IMR-90 (cell line): ENCODE measurements at regions not wholly inside any gene's neighbourhood (a gene's known extent, or its start where the extent isn't known, plus 50 kb on each side); places are given as distances from the start of the nearest gene placed in this dataset.

Experiments
- ATAC-seq: fragments of 200-7000 bp; cut with Tn5 transposase; 2 replicates; pipeline ENCODE4 v1.9.1; 2020; ENCODE audit warnings: low read depth, mild to moderate bottlenecking, moderate library complexity
- BruUV-seq: library from RNA; stranded (reverse); fragments of 400-500 nt; replicated peaks from 2 replicates; lab custom pipeline; 2021; lab: Mats Ljungman, UMichigan
- CTCF ChIA-PET: fragments of 300-600 bp; formaldehyde crosslinking; extraction: SDS; loops from one replicate; lab custom pipeline; 2021; ENCODE audit warnings: antibody characterized with exemption; lab: Yijun Ruan, JAX
- POLR2A ChIA-PET: fragments of 300-600 bp; sonication (Branson Sonifier 250); formaldehyde crosslinking; loops from one replicate; lab custom pipeline; 2022; ENCODE audit warnings: antibody characterized with exemption; ENCODE audit not compliant: unreplicated experiment; lab: Charles Lee
- DNase-seq: peaks from one replicate; pipeline ENCODE4 v3.0.0; 2013
- H2AFZ ChIP-seq: replicated peaks from 2 replicates; pipeline ENCODE3; 2013; ENCODE audit warnings: low read length, mild to moderate bottlenecking; ENCODE audit not compliant: poor library complexity
- H2AK5ac ChIP-seq: 2 replicates; pipeline ENCODE4 v1.6.1; 2013; ENCODE audit warnings: low read depth, low read length, inconsistent platforms
- H2AK9ac ChIP-seq: replicated peaks from 2 replicates; pipeline ENCODE3; 2013; ENCODE audit warnings: mild to moderate bottlenecking, low read depth, low read length, moderate library complexity; ENCODE audit not compliant: poor library complexity
- H2BK120ac ChIP-seq: 2 replicates; pipeline ENCODE4 v1.6.1; 2013; ENCODE audit warnings: low read depth, low read length, inconsistent platforms
- H2BK15ac ChIP-seq: 3 replicates; pipeline ENCODE4 v1.6.1; 2013; ENCODE audit warnings: low read depth, low read length, inconsistent platforms
- H2BK20ac ChIP-seq: 2 replicates; pipeline ENCODE4 v1.6.1; 2013; ENCODE audit warnings: low read depth, mild to moderate bottlenecking, inconsistent platforms, low read length, moderate library complexity
- H2BK5ac ChIP-seq: 2 replicates; pipeline ENCODE4 v1.6.1; 2013; ENCODE audit warnings: mild to moderate bottlenecking, low read depth, low read length, inconsistent platforms; ENCODE audit not compliant: poor library complexity, severe bottlenecking
- H3K14ac ChIP-seq: replicated peaks from 2 replicates; pipeline ENCODE4 v1.6.1; 2013; ENCODE audit warnings: low read depth, low read length, inconsistent platforms
- H3K18ac ChIP-seq: 2 replicates; pipeline ENCODE4 v1.6.1; 2013; ENCODE audit warnings: low read depth, low read length, control low read depth
- H3K23ac ChIP-seq: 2 replicates; pipeline ENCODE4 v1.6.1; 2013; ENCODE audit warnings: low read depth, low read length, inconsistent platforms
- H3K27ac ChIP-seq: 2 replicates; pipeline ENCODE4 v1.5.1; 2013; ENCODE audit warnings: mild to moderate bottlenecking, control low read depth, low read length; ENCODE audit not compliant: insufficient read depth
- H3K27me3 ChIP-seq: 2 replicates; pipeline ENCODE4 v1.6.1; 2013; ENCODE audit warnings: low read length; ENCODE audit not compliant: control insufficient read depth, insufficient read depth
- H3K36me3 ChIP-seq: 2 replicates; pipeline ENCODE4 v1.6.1; 2013; ENCODE audit warnings: low read length, mixed read lengths; ENCODE audit not compliant: control insufficient read depth, insufficient read depth
- H3K4ac ChIP-seq: 2 replicates; pipeline ENCODE4 v1.6.1; 2013; ENCODE audit warnings: low read depth, low read length, inconsistent platforms
- H3K4me1 ChIP-seq: 2 replicates; pipeline ENCODE4 v1.6.1; 2013; ENCODE audit warnings: low read length, mixed read lengths; ENCODE audit not compliant: control insufficient read depth, insufficient read depth
- H3K4me2 ChIP-seq: 2 replicates; pipeline ENCODE4 v1.6.1; 2013; ENCODE audit warnings: low read depth, mild to moderate bottlenecking, control low read depth, low read length, moderate library complexity
- H3K4me3 ChIP-seq: 2 replicates; pipeline ENCODE4 v1.5.1; 2013; ENCODE audit warnings: low read depth, mild to moderate bottlenecking, control low read depth, low read length, moderate library complexity; ENCODE audit not compliant: insufficient read depth
- H3K56ac ChIP-seq: 2 replicates; pipeline ENCODE4 v1.6.1; 2013; ENCODE audit warnings: low read length, inconsistent platforms; ENCODE audit not compliant: insufficient read depth; ENCODE audit errors: extremely low read depth
- H3K79me1 ChIP-seq, 2 experiments: 2 replicates each; pipeline ENCODE4 v1.6.1; 2013; ENCODE audit warnings: low read length in 2 of 2, inconsistent platforms in 1 of 2, low read depth in 1 of 2
- H3K9ac ChIP-seq: 2 replicates; pipeline ENCODE4 v1.6.1; 2013; ENCODE audit warnings: low read depth, low read length, control low read depth
- H3K9me1 ChIP-seq: 2 replicates; pipeline ENCODE4 v1.6.1; 2013; ENCODE audit warnings: low read length, inconsistent platforms; ENCODE audit not compliant: insufficient read depth
- H3K9me3 ChIP-seq: 2 replicates; pipeline ENCODE4 v1.6.1; 2013; ENCODE audit warnings: low read length; ENCODE audit not compliant: control insufficient read depth, insufficient read depth
- H4K20me1 ChIP-seq: 2 replicates; pipeline ENCODE4 v1.6.1; 2013; ENCODE audit warnings: low read length, inconsistent platforms; ENCODE audit not compliant: insufficient read depth
- H4K5ac ChIP-seq: 2 replicates; pipeline ENCODE4 v1.6.1; 2013; ENCODE audit warnings: mild to moderate bottlenecking, low read depth, low read length, control low read depth
- H4K8ac ChIP-seq, 2 experiments: 2 replicates each; pipeline ENCODE4 v1.6.1; 2013; ENCODE audit warnings: low read depth in 2 of 2, low read length in 2 of 2, control low read depth in 1 of 2, inconsistent platforms in 1 of 2
- H4K91ac ChIP-seq: 2 replicates; pipeline ENCODE4 v1.6.1; 2013; ENCODE audit warnings: low read depth, low read length, inconsistent platforms; ENCODE audit not compliant: insufficient read depth
- BHLHE40 ChIP-seq: fragments of 150-350 bp; IDR thresholded peaks from 2 replicates; pipeline ENCODE4 v1.6.1; 2016; ENCODE audit warnings: mild to moderate bottlenecking, low read depth, low read length
- CHD1 ChIP-seq: IDR thresholded peaks from 2 replicates; pipeline ENCODE4 v1.6.1; 2012; ENCODE audit warnings: low read depth, low read length, improper control_type of control experiment
- FOS ChIP-seq: fragments of 150-350 bp; IDR thresholded peaks from 2 replicates; pipeline ENCODE4 v1.6.1; 2016; ENCODE audit warnings: low read depth, low read length
- MAFK ChIP-seq: IDR thresholded peaks from 2 replicates; pipeline ENCODE4 v1.6.1; 2012; ENCODE audit warnings: low read depth, low read length, improper control_type of control experiment
- MAZ ChIP-seq: IDR thresholded peaks from 2 replicates; pipeline ENCODE4 v1.6.1; 2012; ENCODE audit warnings: low read depth, mild to moderate bottlenecking, low read length, improper control_type of control experiment, moderate library complexity, borderline replicate concordance
- MXI1 ChIP-seq: IDR thresholded peaks from 2 replicates; pipeline ENCODE4 v1.6.1; 2012; ENCODE audit warnings: low read depth, mild to moderate bottlenecking, low read length, moderate library complexity, borderline replicate concordance
- NFE2L2 ChIP-seq: fragments of 150-350 bp; IDR thresholded peaks from 2 replicates; pipeline ENCODE4 v1.6.1; 2016; ENCODE audit warnings: low read depth, mild to moderate bottlenecking, low read length
- RCOR1 ChIP-seq: IDR thresholded peaks from 2 replicates; pipeline ENCODE4 v1.6.1; 2012; ENCODE audit warnings: mild to moderate bottlenecking, low read length, improper control_type of control experiment; ENCODE audit not compliant: insufficient replicate concordance
- RFX5 ChIP-seq: IDR thresholded peaks from 2 replicates; pipeline ENCODE4 v1.8.0; 2012; ENCODE audit warnings: low read depth, mild to moderate bottlenecking, low read length, moderate library complexity
- SMC3 ChIP-seq: fragments of 150-350 bp; IDR thresholded peaks from 2 replicates; pipeline ENCODE4 v1.6.1; 2016; ENCODE audit warnings: low read depth, mild to moderate bottlenecking, antibody characterized with exemption, low read length, moderate library complexity
- WGBS, 2 experiments: methylation state at CpG; one replicate each; pipeline versions ENCODE4 v1.1.5 to v1.1.7; 2013; ENCODE audit warnings: missing lambda C conversion rate in 2 of 2; ENCODE audit not compliant: insufficient read length in 1 of 2; ENCODE audit errors: extremely low coverage in 2 of 2; 5-methylcytosine and 5-hydroxymethylcytosine counted together
- dilution Hi-C: fragments of 300-500 bp; cut with HindIII; formaldehyde crosslinking; loops from one replicate; pipeline ENCODE4 v1.14.3; 2018; ENCODE audit warnings: low sequenced_read_pairs; ENCODE audit not compliant: unreplicated experiment
- in situ Hi-C: fragments of 300-500 bp; cut with MboI; formaldehyde crosslinking; loops from 3 replicates; pipeline ENCODE4 v1.14.3; 2019; ENCODE audit warnings: low sequenced_read_pairs, inconsistent platforms, mixed read lengths
- intact Hi-C: fragments of 100-400 bp; cut with micrococcal nuclease; formaldehyde crosslinking; loops from 2 replicates; pipeline ENCODE4 v1.10.0; 2022
- TF ChIP-seq, protein P1 (sequence below): fragments of 150-350 bp; IDR thresholded peaks from 2 replicates; pipeline ENCODE4 v1.6.1; 2016; ENCODE audit warnings: low read depth, mild to moderate bottlenecking, low read length, moderate library complexity, borderline replicate concordance
- TF ChIP-seq, protein P2 (sequence below): fragments of 150-350 bp; IDR thresholded peaks from 2 replicates; pipeline ENCODE4 v1.6.1; 2017; ENCODE audit warnings: mild to moderate bottlenecking, antibody characterized with exemption, low read length, low read depth

DNA sequence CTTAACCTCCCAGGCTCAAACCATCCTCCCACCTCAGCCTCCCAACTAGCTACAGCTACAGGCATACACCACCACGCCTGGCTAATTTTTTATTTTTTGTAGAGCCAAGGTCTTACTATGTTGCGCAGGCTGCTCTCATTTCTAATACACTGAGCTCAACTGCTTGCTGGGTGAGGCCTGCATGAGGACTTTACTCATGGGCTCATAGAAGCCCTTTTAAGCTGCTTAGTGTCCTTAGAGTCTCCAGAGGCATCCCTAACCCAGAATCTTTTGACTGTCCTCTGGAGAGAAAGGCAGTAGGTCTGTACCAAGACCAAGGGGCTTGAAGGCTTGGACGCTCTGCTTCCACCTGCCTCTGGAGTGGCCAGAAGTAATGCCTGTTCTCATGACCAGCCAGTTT is 141.6 kb downstream of the TM9SF2 start:
- BruUV-seq: no TSS peak
- Histone ChIP-seq H3K18ac (no peak overlapping the region), H3K36me3 (no peaks in the 10 kb centered on the region), H3K4me1 (no peaks in the 10 kb centered on the region), H3K9me1 (no peaks in the 10 kb centered on the region), H2AK9ac (no peak overlapping the region), H2AK5ac (no peak overlapping the region), H3K27me3 (peaks cover 9% of the 10 kb centered on the region), H4K20me1 (no peaks in the 10 kb centered on the region), H3K4me3 (no peak overlapping the region), H2BK20ac (no peak overlapping the region), H2BK5ac (no peak overlapping the region), H3K79me1 (no peaks in the 10 kb centered on the region), H3K9me3 (no peaks in the 10 kb centered on the region), H2BK15ac (no peak overlapping the region), H3K56ac (no peak overlapping the region), H2BK120ac (no peak overlapping the region), H3K4me2 (no peak overlapping the region), H4K91ac (no peak overlapping the region), H4K5ac (no peak overlapping the region), H3K9ac (no peak overlapping the region), H3K23ac (no peak overlapping the region), H4K8ac (no peak overlapping the region), H2AFZ (no peak overlapping the region), H3K27ac (no peak overlapping the region), H3K4ac (no peak overlapping the region), H3K14ac (no peak overlapping the region)
- no peak for TF ChIP-seq MXI1
- no peak for TF ChIP-seq NFE2L2
- no peak for TF ChIP-seq BHLHE40
- no peak for TF ChIP-seq SMC3
- TF ChIP-seq CHD1: no peak
- no peak for TF ChIP-seq FOS
- TF ChIP-seq MAZ: no peak
- no peak for TF ChIP-seq MAFK
- TF ChIP-seq, protein P1, sequence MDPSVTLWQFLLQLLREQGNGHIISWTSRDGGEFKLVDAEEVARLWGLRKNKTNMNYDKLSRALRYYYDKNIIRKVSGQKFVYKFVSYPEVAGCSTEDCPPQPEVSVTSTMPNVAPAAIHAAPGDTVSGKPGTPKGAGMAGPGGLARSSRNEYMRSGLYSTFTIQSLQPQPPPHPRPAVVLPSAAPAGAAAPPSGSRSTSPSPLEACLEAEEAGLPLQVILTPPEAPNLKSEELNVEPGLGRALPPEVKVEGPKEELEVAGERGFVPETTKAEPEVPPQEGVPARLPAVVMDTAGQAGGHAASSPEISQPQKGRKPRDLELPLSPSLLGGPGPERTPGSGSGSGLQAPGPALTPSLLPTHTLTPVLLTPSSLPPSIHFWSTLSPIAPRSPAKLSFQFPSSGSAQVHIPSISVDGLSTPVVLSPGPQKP: no peak
- TF ChIP-seq, protein P2, sequence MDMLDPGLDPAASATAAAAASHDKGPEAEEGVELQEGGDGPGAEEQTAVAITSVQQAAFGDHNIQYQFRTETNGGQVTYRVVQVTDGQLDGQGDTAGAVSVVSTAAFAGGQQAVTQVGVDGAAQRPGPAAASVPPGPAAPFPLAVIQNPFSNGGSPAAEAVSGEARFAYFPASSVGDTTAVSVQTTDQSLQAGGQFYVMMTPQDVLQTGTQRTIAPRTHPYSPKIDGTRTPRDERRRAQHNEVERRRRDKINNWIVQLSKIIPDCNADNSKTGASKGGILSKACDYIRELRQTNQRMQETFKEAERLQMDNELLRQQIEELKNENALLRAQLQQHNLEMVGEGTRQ: no peak
- TF ChIP-seq RCOR1: no peak
- TF ChIP-seq RFX5: no peak
- dilution Hi-C loops: no loop called here
- DNase-seq (no peak), ATAC-seq (no peak)
- in situ Hi-C loops: no loop called here
- CTCF ChIA-PET: no interaction called here
- WGBS, 2 experiments: 63% methylated on average over 2 of the region's 3 CpGs; no CpG with 5 or more reads in 1 of the 2 experiments
- intact Hi-C loops: no loop called here
- POLR2A ChIA-PET: no interaction called here
